AG09319 (cell line): ENCODE measurements at regions not wholly inside any gene's neighbourhood (a gene's known extent, or its start where the extent isn't known, plus 50 kb on each side); places are given as distances from the start of the nearest gene placed in this dataset.

Experiments used
- DNase-seq: peaks from one replicate; pipeline ENCODE4 v3.0.0-alpha.2; 2010; ENCODE audit warnings: low read depth; ENCODE audit errors: extremely low read depth
- CTCF ChIP-seq: IDR thresholded peaks from 2 replicates; pipeline ENCODE4 v1.5.1; 2011; ENCODE audit warnings: low read depth, mild to moderate bottlenecking, inconsistent platforms, low read length, moderate library complexity

- TF ChIP-seq CTCF: no peak
- peak; percentile 54 for DNase-seq
These were observed 304.4 kb upstream of the LYZL1 start for GRCh38 chr10:28984431-28984830.

- no peak for DNase-seq
- TF ChIP-seq CTCF: no peak
These were observed 303.6 kb upstream of the LYZL1 start for GRCh38 chr10:28985137-28985885.

- TF ChIP-seq CTCF: no peak
- no peak for DNase-seq
These were observed 302.6 kb upstream of the LYZL1 start for GRCh38 chr10:28986117-28986792.

GRCh38 chr10:28986856-28987255, 302.0 kb upstream of the LYZL1 start:
- no peak for TF ChIP-seq CTCF
- DNase-seq: no peak

GRCh38 chr10:28987555-28988320, 301.1 kb upstream of the LYZL1 start:
- no peak for DNase-seq
- no peak for TF ChIP-seq CTCF

- no peak for TF ChIP-seq CTCF
- DNase-seq: no peak
These were observed 299.9 kb upstream of the LYZL1 start for GRCh38 chr10:28988980-28989379.
